K562 (cell line): ENCODE measurements at regions not wholly inside any gene's neighbourhood (a gene's known extent, or its start where the extent isn't known, plus 50 kb on each side); places are given as distances from the start of the nearest gene placed in this dataset.
"Not testable (repeated sequence)": the region's sequence is repeated elsewhere in the genome, so short reads cannot be mapped to it uniquely, and the experiment has no call there.

Source experiments
- ATAC-seq: fragments of 200-7000 bp; cut with Tn5 transposase; 3 replicates; pipeline ENCODE4 v1.9.1; 2020; ENCODE audit warnings: moderate library complexity
- BruUV-seq: library from RNA; stranded (reverse); fragments of 400-500 nt; replicated peaks from 2 replicates; lab custom pipeline; 2021; lab: Mats Ljungman, UMichigan
- CTCF ChIA-PET: fragments of 300-600 bp; formaldehyde crosslinking; extraction: SDS; loops from one replicate; lab custom pipeline; 2021; ENCODE audit warnings: low intra/inter-chr PET ratio; lab: Yijun Ruan, JAX
- POLR2A ChIA-PET: fragments of 300-600, 350-650 bp; sonication (Branson Sonifier 250); formaldehyde crosslinking; extraction: SDS; loops from one replicate; lab custom pipeline; 2021; ENCODE audit warnings: antibody characterized with exemption, inconsistent platforms; lab: Yijun Ruan, JAX
- DNase-seq, 4 experiments: peaks; one replicate each; pipeline versions ENCODE4 v3.0.0 to v3.0.0-alpha.2; 2011 to 2018; ENCODE audit warnings: low spot score in 3 of 4, mixed read lengths in 3 of 4; ENCODE audit errors: extremely low read depth in 1 of 4
- FAIRE-seq: peaks from 2 replicates; lab custom pipeline; 2011; peaks lifted over from hg19 to GRCh38; lab: Jason Lieb, UNC
- H2AFZ ChIP-seq: 2 replicates; pipeline ENCODE4 v1.6.0; 2011; ENCODE audit warnings: low read depth, low read length, control low read depth, inconsistent platforms
- H3K27ac ChIP-seq: fragments of 200-600 bp; 3 replicates; pipeline ENCODE4 v1.8.0; 2011; ENCODE audit warnings: low read depth, mild to moderate bottlenecking, control low read depth, inconsistent platforms, low read length, moderate library complexity, mixed read lengths; ENCODE audit errors: extremely low read depth
- H3K27me3 ChIP-seq, 2 experiments: fragments of 300-600 bp in 1 of 2; 2 replicates in 1 of 2; 3 replicates in 1 of 2; pipeline versions ENCODE4 v1.6.0 to v1.8.0; 2011; ENCODE audit warnings: inconsistent platforms in 2 of 2, low read length in 2 of 2, mild to moderate bottlenecking in 1 of 2, mixed read lengths in 1 of 2, moderate library complexity in 1 of 2; ENCODE audit not compliant: control insufficient read depth in 2 of 2, insufficient read depth in 2 of 2
- H3K36me3 ChIP-seq: fragments of 300-600 bp; 3 replicates; pipeline ENCODE4 v1.8.0; 2011; ENCODE audit warnings: mild to moderate bottlenecking, low read length, inconsistent platforms; ENCODE audit not compliant: control insufficient read depth, insufficient read depth
- H3K4me1 ChIP-seq, 2 experiments: fragments of 200-600 bp in 1 of 2; replicated peaks in 1 of 2; 2 replicates in 1 of 2; 3 replicates in 1 of 2; pipeline versions ENCODE4 v1.5.1 to v1.8.0; 2011; ENCODE audit warnings: inconsistent platforms in 2 of 2, low read length in 2 of 2, mild to moderate bottlenecking in 1 of 2, mixed read lengths in 1 of 2, moderate library complexity in 1 of 2; ENCODE audit not compliant: control insufficient read depth in 2 of 2, insufficient read depth in 2 of 2
- H3K4me2 ChIP-seq: 2 replicates; pipeline ENCODE4 v1.6.1; 2011; ENCODE audit warnings: low read length, control low read depth, inconsistent platforms, mixed read lengths; ENCODE audit not compliant: insufficient read depth
- H3K4me3 ChIP-seq: fragments of 200-600 bp; sonication (generic), shearing (Covaris generic); 2 replicates; pipeline ENCODE4 v1.5.1; 2016; ENCODE audit warnings: control low read depth, inconsistent platforms
- H3K79me2 ChIP-seq: fragments of 200-600 bp; 3 replicates; pipeline ENCODE4 v1.8.0; 2011; ENCODE audit warnings: low read length, inconsistent platforms; ENCODE audit not compliant: control insufficient read depth, insufficient read depth
- H3K9ac ChIP-seq, 2 experiments: 2 replicates each; pipeline versions ENCODE4 v1.6.0 to v1.6.1; 2011; ENCODE audit warnings: low read depth in 2 of 2, low read length in 2 of 2, control low read depth in 1 of 2, inconsistent platforms in 1 of 2, mild to moderate bottlenecking in 1 of 2, mixed read lengths in 1 of 2; ENCODE audit not compliant: insufficient read depth in 1 of 2
- H3K9me1 ChIP-seq: one replicate; pipeline ENCODE4 v1.6.0; 2011; ENCODE audit warnings: inconsistent platforms, mild to moderate bottlenecking, low read length, moderate library complexity; ENCODE audit not compliant: control insufficient read depth, insufficient read depth
- H3K9me3 ChIP-seq: replicated peaks from 2 replicates; pipeline ENCODE4 v1.5.1; 2011; ENCODE audit warnings: low read depth, low read length, inconsistent platforms; ENCODE audit not compliant: control insufficient read depth, insufficient read depth
- H4K20me1 ChIP-seq: replicated peaks from 2 replicates; pipeline ENCODE4 v1.6.1; 2011; ENCODE audit warnings: low read length, inconsistent platforms, mixed read lengths; ENCODE audit not compliant: control insufficient read depth, insufficient read depth
- CHD4 ChIP-seq: fragments of 200-600 bp; sonication (generic); IDR thresholded peaks from 3 replicates; pipeline ENCODE4 v1.6.1; 2012; ENCODE audit warnings: low read depth, mild to moderate bottlenecking, mixed read lengths, low read length, inconsistent platforms; ENCODE audit not compliant: insufficient read depth, insufficient replicate concordance, poor library complexity, severe bottlenecking
- ESRRB ChIP-seq: fragments of 250-450 bp; sonication (Bioruptor Pico); IDR thresholded peaks from 2 replicates; pipeline ENCODE4 v1.5.0; 2020; ENCODE audit warnings: mild to moderate bottlenecking, moderate library complexity, borderline replicate concordance
- MYC ChIP-seq, 2 experiments: fragments of 250-450 bp in 1 of 2; sonication (Bioruptor Pico) in 1 of 2; IDR thresholded peaks; 2 replicates each; pipeline versions ENCODE4 v1.5.1 to v1.6.1; 2012 to 2021; ENCODE audit warnings: low read depth in 2 of 2, borderline replicate concordance in 1 of 2, improper control_type of control experiment in 1 of 2, low read length in 1 of 2, mild to moderate bottlenecking in 1 of 2, moderate library complexity in 1 of 2
- RBM15 ChIP-seq: fragments of 200-400 bp; formaldehyde crosslinking; IDR thresholded peaks from 2 replicates; pipeline ENCODE4 v1.6.1; 2018; ENCODE audit warnings: mild to moderate bottlenecking, low read length, moderate library complexity; ENCODE audit not compliant: insufficient read depth
- RBM22 ChIP-seq: fragments of 200-400 bp; formaldehyde crosslinking; IDR thresholded peaks from 2 replicates; pipeline ENCODE4 v1.6.1; 2018; ENCODE audit warnings: low read length, low read depth; ENCODE audit not compliant: poor library complexity, severe bottlenecking
- SRSF7 ChIP-seq: fragments of 200-400 bp; formaldehyde crosslinking; optimal IDR thresholded peaks from 2 replicates; pipeline ENCODE3; 2017; ENCODE audit warnings: mild to moderate bottlenecking, low read depth, low read length
- XRCC3 ChIP-seq: fragments of 450-650 bp; IDR thresholded peaks from 2 replicates; pipeline ENCODE4 v1.6.1; 2017; ENCODE audit warnings: mild to moderate bottlenecking, moderate library complexity
- ZC3H11A ChIP-seq: IDR thresholded peaks from 2 replicates; pipeline ENCODE4 v1.6.1; 2012; ENCODE audit warnings: low read depth, low read length, improper control_type of control experiment
- ZKSCAN8 ChIP-seq: fragments of 200-800 bp; sonication (Bioruptor generic); IDR thresholded peaks from 2 replicates; pipeline ENCODE4 v1.6.1; 2016; ENCODE audit warnings: missing genetic modification characterization, missing compliant biosample characterization
- ZNF24 ChIP-seq: fragments of 450-650 bp; IDR thresholded peaks from 2 replicates; pipeline ENCODE4 v1.6.1; 2016
- ZNF263 ChIP-seq: sonication (generic); formaldehyde crosslinking; IDR thresholded peaks from 2 replicates; pipeline ENCODE4 v1.8.0; 2022; ENCODE audit warnings: mild to moderate bottlenecking, missing genetic modification reagents, borderline replicate concordance
- WGBS: fragments of 100-300 bp; shearing (Covaris generic); methylation state at CpG from one replicate; pipeline ENCODE4 v1.1.6; 2016; ENCODE audit warnings: low coverage, mixed read lengths; ENCODE audit not compliant: insufficient coverage; ENCODE audit errors: missing lambda C conversion rate; 5-methylcytosine and 5-hydroxymethylcytosine counted together
- in situ Hi-C: fragments of 300-500 bp; cut with MboI; formaldehyde crosslinking; loops from 4 replicates; pipeline ENCODE4 v1.15.0; 2018; ENCODE audit warnings: inconsistent platforms, mixed read lengths
- intact Hi-C: fragments of 100-400 bp; cut with micrococcal nuclease; formaldehyde crosslinking; loops from 2 replicates; pipeline ENCODE4 v1.14.2; 2022
- TF ChIP-seq, protein P1 (sequence below), 2 experiments: fragments of 200-800 bp in 1 of 2; sonication (Bioruptor generic) in 1 of 2; sonication (generic) in 1 of 2; formaldehyde crosslinking in 1 of 2; IDR thresholded peaks in 1 of 2; conservative IDR thresholded peaks in 1 of 2; 2 replicates each; pipeline versions ENCODE4 v1.5.0 to v1.6.1; 2016 to 2020; ENCODE audit warnings: missing compliant biosample characterization in 1 of 2, missing genetic modification characterization in 1 of 2, missing genetic modification reagents in 1 of 2
- TF ChIP-seq, protein P2 (sequence below): fragments of 250-450 bp; sonication (Bioruptor Pico); IDR thresholded peaks from 2 replicates; pipeline ENCODE4 v1.4.0; 2020; ENCODE audit warnings: borderline replicate concordance

- H4K20me1 ChIP-seq, H3K79me2 ChIP-seq, CTCF ChIA-PET, H3K27me3 ChIP-seq, H3K9me3 ChIP-seq, DNase-seq, ATAC-seq, in situ Hi-C loops, H3K4me1 ChIP-seq, POLR2A ChIA-PET, H3K9ac ChIP-seq, H3K9me1 ChIP-seq, H2AFZ ChIP-seq, FAIRE-seq, intact Hi-C loops, H3K4me2 ChIP-seq, BruUV-seq, H3K36me3 ChIP-seq, H3K27ac ChIP-seq, H3K4me3 ChIP-seq: not testable (repeated sequence)
- TF ChIP-seq ZC3H11A, result peak; percentile 43; the same call in 1 of the 2 replicates
- 0% methylated on average over 6 of the region's 6 CpGs for WGBS
Observed at GRCh38 chr6:135610192-135610591, 112.7 kb upstream of the AHI1 start.

- Histone ChIP-seq H3K9me1 (no peaks in the 10 kb centered on the region), H4K20me1 (no peaks in the 10 kb centered on the region)
- TF ChIP-seq RBM15, result no peak
- no peak for TF ChIP-seq ESRRB
- no peak for TF ChIP-seq RBM22
- TF ChIP-seq XRCC3, result no peak
- TF ChIP-seq MYC (IDR thresholded peaks at IDR 0.05; ENCODE audit: low read depth, low read length), result no peak
- TF ChIP-seq MYC (CRISPR knock-in tag; IDR thresholded peaks at IDR 0.05; ENCODE audit: borderline replicate concordance, low read depth), result no peak
- TF ChIP-seq, protein P1, sequence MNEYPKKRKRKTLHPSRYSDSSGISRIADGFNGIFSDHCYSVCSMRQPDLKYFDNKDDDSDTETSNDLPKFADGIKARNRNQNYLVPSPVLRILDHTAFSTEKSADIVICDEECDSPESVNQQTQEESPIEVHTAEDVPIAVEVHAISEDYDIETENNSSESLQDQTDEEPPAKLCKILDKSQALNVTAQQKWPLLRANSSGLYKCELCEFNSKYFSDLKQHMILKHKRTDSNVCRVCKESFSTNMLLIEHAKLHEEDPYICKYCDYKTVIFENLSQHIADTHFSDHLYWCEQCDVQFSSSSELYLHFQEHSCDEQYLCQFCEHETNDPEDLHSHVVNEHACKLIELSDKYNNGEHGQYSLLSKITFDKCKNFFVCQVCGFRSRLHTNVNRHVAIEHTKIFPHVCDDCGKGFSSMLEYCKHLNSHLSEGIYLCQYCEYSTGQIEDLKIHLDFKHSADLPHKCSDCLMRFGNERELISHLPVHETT (CRISPR knock-in tag; conservative IDR thresholded peaks at IDR 0.05 in 1 of 2, IDR thresholded peaks at IDR 0.05 in 1 of 2), result no peak
- no peak for TF ChIP-seq ZNF24
- TF ChIP-seq ZKSCAN8 (CRISPR knock-in tag), result no peak
- TF ChIP-seq CHD4, result no peak
- TF ChIP-seq, protein P2, sequence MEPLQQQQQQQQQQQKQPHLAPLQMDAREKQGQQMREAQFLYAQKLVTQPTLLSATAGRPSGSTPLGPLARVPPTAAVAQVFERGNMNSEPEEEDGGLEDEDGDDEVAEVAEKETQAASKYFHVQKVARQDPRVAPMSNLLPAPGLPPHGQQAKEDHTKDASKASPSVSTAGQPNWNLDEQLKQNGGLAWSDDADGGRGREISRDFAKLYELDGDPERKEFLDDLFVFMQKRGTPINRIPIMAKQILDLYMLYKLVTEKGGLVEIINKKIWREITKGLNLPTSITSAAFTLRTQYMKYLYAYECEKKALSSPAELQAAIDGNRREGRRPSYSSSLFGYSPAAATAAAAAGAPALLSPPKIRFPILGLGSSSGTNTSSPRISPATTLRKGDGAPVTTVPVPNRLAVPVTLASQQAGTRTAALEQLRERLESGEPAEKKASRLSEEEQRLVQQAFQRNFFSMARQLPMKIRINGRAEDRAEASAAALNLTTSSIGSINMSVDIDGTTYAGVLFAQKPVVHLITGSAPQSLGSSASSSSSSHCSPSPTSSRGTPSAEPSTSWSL (CRISPR knock-in tag), result no peak
- no peak for TF ChIP-seq SRSF7
- no peak for TF ChIP-seq ZNF263 (CRISPR knock-in tag)
- TF ChIP-seq, all 486 proteins: peak for 0
- ChIA-PET CTCF (no interaction called here), POLR2A (interaction anchor here (0.5 to 0.9 kb wide), 3 partner anchors 53 to 568 kb away, joined by 3 read pairs; no protein-coding TSS in a partner anchor)
- Histone ChIP-seq H3K79me2 (no peaks in the 10 kb centered on the region), H3K36me3 (no peaks in the 10 kb centered on the region), H3K4me1 (no peaks in the 10 kb centered on the region), H3K9me3 (no peaks in the 10 kb centered on the region), H3K27ac (no peak overlapping the region), H3K9ac (no peak overlapping the region), H3K4me3 (no peak overlapping the region), H3K4me2 (no peak overlapping the region), H2AFZ (no peak overlapping the region), H3K27me3 (no peaks in the 10 kb centered on the region; a peak in 1 of 5 replicates)
- FAIRE-seq, result no peak
- BruUV-seq, result no TSS peak
- WGBS, result 3% methylated on average over 2 of the region's 2 CpGs
- DNase-seq, result no peak
- ATAC-seq, result no peak
- intact Hi-C loops, result no loop called here
- in situ Hi-C loops, result no loop called here
Observed at GRCh38 chr6:135616655-135617054, 119.1 kb upstream of the AHI1 start.
